Mesothelial cell of epicardium (in vitro differentiated cells): ENCODE measurements at regions not wholly inside any gene's neighbourhood (a gene's known extent, or its start where the extent isn't known, plus 50 kb on each side); places are given as distances from the start of the nearest gene placed in this dataset.

ENCODE experiments used
- DNase-seq, 2 experiments: peaks; one replicate each; pipeline ENCODE4 v3.0.0; 2021; ENCODE audit warnings: low spot score in 2 of 2; ENCODE audit not compliant: unreplicated experiment in 2 of 2
- H3K27ac Mint-ChIP-seq: 2 replicates; pipeline ENCODE4 v1.8.0; 2021; ENCODE audit warnings: mixed read lengths
- H3K27me3 Mint-ChIP-seq: 2 replicates; pipeline ENCODE4 v1.8.0; 2021; ENCODE audit warnings: low read depth, mixed read lengths
- H3K36me3 Mint-ChIP-seq: 2 replicates; pipeline ENCODE4 v1.8.0; 2021; ENCODE audit warnings: mixed read lengths
- H3K4me1 Mint-ChIP-seq: 2 replicates; pipeline ENCODE4 v1.8.0; 2021; ENCODE audit warnings: mixed read lengths
- H3K4me3 Mint-ChIP-seq: 2 replicates; pipeline ENCODE4 v1.8.0; 2021; ENCODE audit warnings: mild to moderate bottlenecking, moderate library complexity, mixed read lengths
- H3K9me3 Mint-ChIP-seq: 2 replicates; pipeline ENCODE4 v1.8.0; 2021; ENCODE audit warnings: mixed read lengths
- CTCF ChIP-seq: fragments of 200-600 bp; sonication (generic); IDR thresholded peaks from one replicate; pipeline ENCODE4 v1.5.0; 2021; ENCODE audit warnings: antibody characterized with exemption; ENCODE audit not compliant: unreplicated experiment

- Mint-ChIP-seq H3K4me3 (no peak overlapping the region), H3K27ac (no peak overlapping the region), H3K36me3 (peaks cover 26% of the 10 kb centered on the region), H3K9me3 (peaks cover 22% of the 10 kb centered on the region), H3K27me3 (no peaks in the 10 kb centered on the region), H3K4me1 (no peaks in the 10 kb centered on the region)
- DNase-seq, result no peak
- no peak for TF ChIP-seq CTCF
These were observed 2026.1 kb upstream of the TENM3 start for GRCh38 chr4:180217070-180217469.

DNA sequence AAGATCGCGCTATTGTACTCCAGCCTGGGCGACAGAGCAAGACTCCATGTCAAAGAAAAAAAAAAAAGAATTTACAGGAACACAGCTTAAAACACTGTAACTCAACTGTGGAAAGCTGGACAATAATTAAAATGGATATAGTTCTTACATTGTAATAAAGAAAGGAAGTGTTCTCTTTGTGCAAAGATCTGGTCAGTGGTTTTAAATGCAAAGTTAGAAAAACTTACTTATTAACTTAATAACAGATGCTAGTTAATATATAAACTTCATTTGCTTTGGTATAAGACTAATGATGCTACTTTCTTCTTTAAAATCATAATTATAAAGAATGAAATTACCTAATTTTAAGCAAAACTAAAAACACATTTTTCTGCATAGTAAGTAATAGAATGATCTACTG lies 2024.1 kb upstream of the TENM3 start:
- H3K4me3 Mint-ChIP-seq, result no peak overlapping the region
- TF ChIP-seq CTCF, result no peak
- no peaks in the 10 kb centered on the region for H3K27me3 Mint-ChIP-seq
- DNase-seq, result no peak
- no peaks in the 10 kb centered on the region for H3K4me1 Mint-ChIP-seq
- peaks cover 31% of the 10 kb centered on the region for H3K9me3 Mint-ChIP-seq
- H3K27ac Mint-ChIP-seq, result no peak overlapping the region
- peaks cover 39% of the 10 kb centered on the region for H3K36me3 Mint-ChIP-seq

- Mint-ChIP-seq H3K36me3 (peaks cover 18% of the 10 kb centered on the region), H3K4me1 (peaks cover 5% of the 10 kb centered on the region), H3K9me3 (peaks cover 19% of the 10 kb centered on the region), H3K27me3 (no peaks in the 10 kb centered on the region), H3K4me3 (no peak overlapping the region), H3K27ac (no peak overlapping the region)
- TF ChIP-seq CTCF, result no peak
- no peak for DNase-seq
These were observed 2017.2 kb upstream of the TENM3 start for GRCh38 chr4:180225977-180226376.

DNA sequence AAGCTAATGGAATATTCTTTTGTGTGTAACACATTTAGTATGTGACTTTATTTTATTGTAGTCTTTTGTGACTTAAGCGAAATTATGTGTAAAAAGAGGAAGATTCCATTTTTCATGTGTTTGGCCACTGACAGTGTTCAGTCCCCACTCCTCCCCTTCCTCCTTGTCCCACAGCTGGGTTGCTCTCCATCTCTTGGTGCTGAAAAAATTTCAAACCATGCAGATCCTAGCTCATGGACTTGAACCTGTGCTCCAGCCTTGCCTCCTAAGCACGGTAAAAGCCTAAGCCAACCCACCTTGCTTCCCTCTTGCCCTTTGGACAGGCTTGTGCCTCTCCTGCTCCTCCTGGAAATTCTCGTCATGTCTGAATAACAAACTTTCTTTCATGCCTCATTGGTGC lies 2008.5 kb upstream of the TENM3 start:
- H3K27ac Mint-ChIP-seq, result no peak overlapping the region
- no peaks in the 10 kb centered on the region for H3K27me3 Mint-ChIP-seq
- TF ChIP-seq CTCF, result no peak
- DNase-seq, result no peak
- H3K4me1 Mint-ChIP-seq, result no peaks in the 10 kb centered on the region
- peaks cover 9% of the 10 kb centered on the region for H3K36me3 Mint-ChIP-seq
- H3K9me3 Mint-ChIP-seq, result no peaks in the 10 kb centered on the region
- H3K4me3 Mint-ChIP-seq, result no peak overlapping the region

GRCh38 chr4:180240670-180241069 lies 2002.5 kb upstream of the TENM3 start:
- Mint-ChIP-seq H3K4me1 (peaks cover 4% of the 10 kb centered on the region), H3K27me3 (no peaks in the 10 kb centered on the region), H3K36me3 (peaks cover 15% of the 10 kb centered on the region), H3K9me3 (peaks cover 2% of the 10 kb centered on the region), H3K4me3 (no peak overlapping the region), H3K27ac (no peak overlapping the region)
- no peak for DNase-seq
- no peak for TF ChIP-seq CTCF

DNA sequence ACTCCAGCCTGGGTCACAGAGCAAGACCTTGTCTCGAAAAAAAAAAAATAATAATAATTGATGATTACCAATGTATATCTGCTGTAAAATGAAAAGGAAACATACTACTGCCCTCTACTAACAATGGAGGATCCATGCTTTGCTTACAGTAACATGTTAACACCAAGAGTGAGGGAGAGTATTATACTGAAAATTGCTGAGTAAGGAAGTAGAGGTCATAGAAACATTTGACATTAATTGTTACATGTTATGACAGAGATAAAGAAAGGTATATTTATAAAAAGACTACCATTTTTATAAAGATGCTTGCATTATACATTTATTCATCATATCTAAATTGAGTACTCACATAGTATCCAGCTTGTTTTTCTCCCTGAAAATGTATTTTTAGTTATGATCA lies 1989.8 kb upstream of the TENM3 start:
- DNase-seq, result no peak
- Mint-ChIP-seq H3K27me3 (no peaks in the 10 kb centered on the region), H3K4me3 (no peak overlapping the region), H3K36me3 (peaks cover under 1% of the 10 kb centered on the region), H3K9me3 (no peaks in the 10 kb centered on the region), H3K27ac (no peak overlapping the region), H3K4me1 (no peaks in the 10 kb centered on the region)
- no peak for TF ChIP-seq CTCF
